ENCODE measurements at regions not wholly inside any gene's neighbourhood (a gene's known extent, or its start where the extent isn't known, plus 50 kb on each side); places are given as distances from the start of the nearest gene placed in this dataset.

DNA sequence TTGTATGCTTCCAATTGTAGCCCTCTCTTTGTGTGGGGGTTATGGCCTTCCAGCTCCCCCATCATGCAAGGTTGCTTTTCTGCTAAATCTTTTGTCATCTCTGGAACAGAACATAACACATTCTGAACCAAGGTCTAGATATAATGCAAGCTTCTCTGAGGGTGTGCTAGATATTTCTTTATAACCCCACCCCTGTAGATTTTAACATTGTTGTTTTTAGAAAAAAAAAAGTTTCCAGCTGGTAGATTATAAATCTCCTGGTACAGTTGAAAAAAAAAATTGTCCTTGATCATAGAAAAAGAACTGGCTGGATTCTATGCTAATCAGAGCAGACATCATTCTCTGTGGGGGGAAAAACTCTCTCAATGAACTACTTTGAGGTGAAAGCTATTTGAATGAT is 363.3 kb downstream of the METTL15 start:
- TF ChIP-seq ZNF707 (tag by site-specific recombination; IDR thresholded peaks at IDR 0.05) (no peak), ZNF350 (tag by site-specific recombination; IDR thresholded peaks at IDR 0.05) (no peak), ZNF223 (tag by site-specific recombination; IDR thresholded peaks at IDR 0.05) (no peak), TCF7L2 (IDR thresholded peaks at IDR 0.05; ENCODE audit: borderline replicate concordance, low read depth, low read length) (no peak), ATF2 (tag by site-specific recombination; IDR thresholded peaks at IDR 0.05; ENCODE audit: low read depth) (no peak), ZNF274 (IDR thresholded peaks at IDR 0.05; ENCODE audit: low read length) (no peak), ZNF274 (tag by site-specific recombination; IDR thresholded peaks at IDR 0.05; ENCODE audit: borderline replicate concordance) (no peak), KLF1 (tag by site-specific recombination; IDR thresholded peaks at IDR 0.05) (no peak), ZNF239 (tag by site-specific recombination; IDR thresholded peaks at IDR 0.05) (no peak), REPIN1 (tag by site-specific recombination; IDR thresholded peaks at IDR 0.05; ENCODE audit: low read depth) (no peak), ZNF302 (tag by site-specific recombination; IDR thresholded peaks at IDR 0.05; ENCODE audit: low read depth) (no peak)
- TF ChIP-seq, protein P1, sequence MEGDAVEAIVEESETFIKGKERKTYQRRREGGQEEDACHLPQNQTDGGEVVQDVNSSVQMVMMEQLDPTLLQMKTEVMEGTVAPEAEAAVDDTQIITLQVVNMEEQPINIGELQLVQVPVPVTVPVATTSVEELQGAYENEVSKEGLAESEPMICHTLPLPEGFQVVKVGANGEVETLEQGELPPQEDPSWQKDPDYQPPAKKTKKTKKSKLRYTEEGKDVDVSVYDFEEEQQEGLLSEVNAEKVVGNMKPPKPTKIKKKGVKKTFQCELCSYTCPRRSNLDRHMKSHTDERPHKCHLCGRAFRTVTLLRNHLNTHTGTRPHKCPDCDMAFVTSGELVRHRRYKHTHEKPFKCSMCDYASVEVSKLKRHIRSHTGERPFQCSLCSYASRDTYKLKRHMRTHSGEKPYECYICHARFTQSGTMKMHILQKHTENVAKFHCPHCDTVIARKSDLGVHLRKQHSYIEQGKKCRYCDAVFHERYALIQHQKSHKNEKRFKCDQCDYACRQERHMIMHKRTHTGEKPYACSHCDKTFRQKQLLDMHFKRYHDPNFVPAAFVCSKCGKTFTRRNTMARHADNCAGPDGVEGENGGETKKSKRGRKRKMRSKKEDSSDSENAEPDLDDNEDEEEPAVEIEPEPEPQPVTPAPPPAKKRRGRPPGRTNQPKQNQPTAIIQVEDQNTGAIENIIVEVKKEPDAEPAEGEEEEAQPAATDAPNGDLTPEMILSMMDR (tag by site-specific recombination; IDR thresholded peaks at IDR 0.05), result no peak
